Breast epithelium (tissue), 4 donors: ENCODE measurements at regions not wholly inside any gene's neighbourhood (a gene's known extent, or its start where the extent isn't known, plus 50 kb on each side); places are given as distances from the start of the nearest gene placed in this dataset.

Experiments used
- DNase-seq, 2 donors: peaks; one replicate each; pipeline ENCODE4 v3.0.0-alpha.2; 2019; ENCODE audit warnings: low spot score in 2 of 2
- H3K27ac ChIP-seq, 2 donors: fragments of 200-600 bp; sonication (generic) in 1 of 2; one replicate each; pipeline ENCODE4 v1.5.1; 2016 to 2019; ENCODE audit warnings: mild to moderate bottlenecking in 1 of 2
- H3K27me3 ChIP-seq, 2 donors: fragments of 200-600 bp; sonication (generic) in 1 of 2; one replicate each; pipeline versions ENCODE4 v1.5.1 to v1.6.0; 2017 to 2019; ENCODE audit warnings: control low read depth in 1 of 2, mild to moderate bottlenecking in 1 of 2
- H3K36me3 ChIP-seq: fragments of 200-600 bp; one replicate; pipeline ENCODE4 v1.5.1; 2019
- H3K4me1 ChIP-seq, 2 donors: fragments of 200-600 bp; sonication (generic); one replicate each; pipeline ENCODE4 v1.5.1; 2016 to 2019; ENCODE audit warnings: control low read depth in 1 of 2
- H3K4me3 ChIP-seq, 3 donors: fragments of 200-600 bp; sonication (generic); 1 replicate in 2 of 3; 2 replicates in 1 of 3; pipeline ENCODE4 v1.5.1; 2016 to 2019; ENCODE audit warnings: mild to moderate bottlenecking in 3 of 3, moderate library complexity in 2 of 3
- H3K9me3 ChIP-seq, 2 donors: fragments of 200-600 bp; sonication (generic) in 1 of 2; one replicate each; pipeline ENCODE4 v1.5.1; 2016 to 2019; ENCODE audit warnings: control low read depth in 1 of 2
- CTCF ChIP-seq, 3 donors: fragments of 450-650 bp; IDR thresholded peaks; one replicate each; pipeline ENCODE4 v1.5.1; 2016 to 2017; ENCODE audit warnings: antibody characterized with exemption in 3 of 3, mild to moderate bottlenecking in 3 of 3, moderate library complexity in 3 of 3
- POLR2A ChIP-seq: fragments of 450-650 bp; IDR thresholded peaks from one replicate; pipeline ENCODE4 v1.6.1; 2016; ENCODE audit warnings: antibody characterized with exemption, mild to moderate bottlenecking, moderate library complexity
- POLR2AphosphoS5 ChIP-seq, 3 donors: sonication (generic); formaldehyde crosslinking; IDR thresholded peaks; one replicate each; pipeline ENCODE4 v1.6.1; 2017; ENCODE audit warnings: antibody characterized with exemption in 3 of 3
- intact Hi-C: fragments of 100-400 bp; cut with DNase I; formaldehyde crosslinking; loops from one replicate; pipeline ENCODE4 v1.15.1; 2023; ENCODE audit warnings: low total_unique reads

- DNase-seq = peak in 1 of 2 donors; percentile 49
- Histone ChIP-seq H3K4me3 (peak overlapping the region in 2 of 3 donors; percentile 24 to 52), H3K36me3 (no peaks in the 10 kb centered on the region), H3K4me1 (no peaks in the 10 kb centered on the region), H3K9me3 (no peaks in the 10 kb centered on the region), H3K27me3 (peaks cover 0 to 79% of the 10 kb centered on the region in 2 donors), H3K27ac (no peak overlapping the region)
- TF ChIP-seq POLR2A = no peak
- TF ChIP-seq CTCF (IDR thresholded peaks at IDR 0.05) = no peak
- no peak for TF ChIP-seq POLR2AphosphoS5 (IDR thresholded peaks at IDR 0.05)
- intact Hi-C loops = no loop called here
Measured at GRCh38 chr5:176743136-176743861, 67.1 kb upstream of the UNC5A start.

DNA sequence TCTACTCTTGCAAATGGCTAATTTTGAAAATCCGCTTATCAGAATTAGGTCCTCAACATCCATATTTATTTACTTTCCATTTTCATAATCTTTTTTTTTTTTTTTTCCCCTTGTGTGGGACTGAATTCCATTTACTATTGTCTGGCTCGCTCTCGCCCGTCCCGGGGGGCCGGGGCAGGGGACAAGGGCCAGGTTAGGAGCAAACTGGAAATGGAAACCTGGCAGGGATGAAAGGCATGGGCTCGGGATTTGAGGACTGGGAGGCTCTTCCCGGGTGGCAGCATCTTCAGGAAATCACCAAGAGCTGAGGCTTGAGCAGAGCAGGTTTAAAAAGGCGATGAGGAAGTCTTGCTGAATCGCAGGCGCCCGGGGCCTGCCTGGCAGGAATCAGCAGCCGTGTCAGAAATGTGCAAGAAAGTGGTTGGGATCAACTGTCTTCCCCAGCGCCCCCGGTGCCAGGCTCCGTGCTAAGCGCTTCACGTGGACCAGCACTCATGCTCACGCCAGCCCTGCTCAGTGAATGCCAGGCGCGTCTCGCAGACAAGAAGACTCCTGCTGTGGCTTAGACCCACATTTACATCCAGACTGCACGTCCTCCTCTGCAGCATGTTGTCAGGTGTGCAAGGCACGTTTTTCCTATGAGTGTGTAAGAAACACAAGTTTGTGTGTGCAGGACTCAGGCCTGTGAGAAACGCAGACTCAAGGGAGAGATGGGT lies 66.3 kb upstream of the UNC5A start:
- Histone ChIP-seq H3K4me3 (peak overlapping the region in 2 of 3 donors; percentile 24 to 52), H3K36me3 (no peaks in the 10 kb centered on the region), H3K27me3 (peaks cover 0 to 82% of the 10 kb centered on the region in 2 donors), H3K27ac (no peak overlapping the region), H3K9me3 (no peaks in the 10 kb centered on the region), H3K4me1 (no peaks in the 10 kb centered on the region)
- DNase-seq = peak in 1 of 2 donors; percentile 10
- intact Hi-C loops = no loop called here
- no peak for TF ChIP-seq CTCF (IDR thresholded peaks at IDR 0.05)
- TF ChIP-seq POLR2AphosphoS5 (IDR thresholded peaks at IDR 0.05) = no peak

- no peaks in the 10 kb centered on the region for H3K9me3 ChIP-seq
- H3K4me3 ChIP-seq = no peak overlapping the region
- no peak for DNase-seq
- H3K27ac ChIP-seq = no peak overlapping the region
- TF ChIP-seq CTCF (IDR thresholded peaks at IDR 0.05) = no peak
- intact Hi-C loops = no loop called here
- no peaks in the 10 kb centered on the region for H3K4me1 ChIP-seq
- H3K36me3 ChIP-seq = no peaks in the 10 kb centered on the region
- peaks cover 0 to 84% of the 10 kb centered on the region in 2 donors for H3K27me3 ChIP-seq
Measured at GRCh38 chr5:176744584-176744965, 65.8 kb upstream of the UNC5A start.

DNA sequence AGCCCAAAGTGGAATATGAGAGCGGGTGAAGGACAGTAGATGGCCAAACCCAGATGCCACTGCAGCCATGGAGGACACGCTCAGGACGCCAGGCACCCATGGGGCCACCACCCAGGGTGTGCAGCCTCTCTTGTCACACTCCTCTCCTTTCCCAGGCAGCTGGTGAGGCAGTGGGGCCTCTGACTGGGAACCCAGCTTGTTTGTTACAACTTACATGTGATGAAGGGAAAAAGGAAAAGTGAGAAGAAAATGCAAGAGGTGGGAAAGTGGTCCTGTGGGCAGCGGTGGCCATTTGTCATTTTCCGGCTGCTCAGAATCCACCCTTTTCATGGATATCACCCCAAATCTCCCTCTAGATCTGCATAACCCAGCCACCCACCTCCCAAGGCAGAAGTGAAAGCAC lies 62.7 kb upstream of the UNC5A start:
- Histone ChIP-seq H3K9me3 (no peaks in the 10 kb centered on the region), H3K4me3 (no peak overlapping the region), H3K27me3 (peaks cover 0 to 83% of the 10 kb centered on the region in 2 donors), H3K36me3 (no peaks in the 10 kb centered on the region), H3K27ac (no peak overlapping the region), H3K4me1 (no peaks in the 10 kb centered on the region)
- DNase-seq = peak in 1 of 2 donors; percentile 19
- intact Hi-C loops = no loop called here
- no peak for TF ChIP-seq CTCF (IDR thresholded peaks at IDR 0.05)
- TF ChIP-seq POLR2AphosphoS5 (IDR thresholded peaks at IDR 0.05) = no peak
- no peak for TF ChIP-seq POLR2A
